PC-3 (cell line): ENCODE measurements at regions not wholly inside any gene's neighbourhood (a gene's known extent, or its start where the extent isn't known, plus 50 kb on each side); places are given as distances from the start of the nearest gene placed in this dataset.

Experiments used
- ATAC-seq: fragments of 200-7000 bp; cut with Tn5 transposase; 2 replicates; pipeline ENCODE4 v1.9.1; 2020; ENCODE audit warnings: mild to moderate bottlenecking, moderate library complexity
- BruUV-seq: library from RNA; stranded (reverse); fragments of 400-500 nt; replicated peaks from 2 replicates; lab custom pipeline; 2021; lab: Mats Ljungman, UMichigan
- CTCF ChIA-PET: fragments of 300-600 bp; sonication (Branson Sonifier 250); formaldehyde crosslinking; loops from one replicate; lab custom pipeline; 2022; ENCODE audit warnings: antibody characterized with exemption; lab: Charles Lee
- POLR2A ChIA-PET: fragments of 300-600 bp; sonication (Branson Sonifier 250); formaldehyde crosslinking; loops from one replicate; lab custom pipeline; 2022; ENCODE audit warnings: antibody characterized with exemption; ENCODE audit not compliant: unreplicated experiment; lab: Charles Lee
- DNase-seq: peaks from one replicate; pipeline ENCODE4 v3.0.0-alpha.2; 2015
- H2AFZ ChIP-seq: fragments of 300-600 bp; sonication (generic); 2 replicates; pipeline ENCODE4 v1.6.0; 2016; ENCODE audit warnings: antibody characterized with exemption, low read length
- H3F3A ChIP-seq: fragments of 300-600 bp; sonication (generic); one replicate; pipeline ENCODE4 v1.6.0; 2017; ENCODE audit warnings: antibody characterized with exemption, low read length, control low read depth, mild to moderate bottlenecking; ENCODE audit not compliant: unreplicated experiment
- H3K27ac ChIP-seq: fragments of 300-600 bp; sonication (generic); 2 replicates; pipeline ENCODE4 v1.5.1; 2016; ENCODE audit warnings: mild to moderate bottlenecking, low read length
- H3K27me3 ChIP-seq: fragments of 300-600 bp; sonication (generic); 2 replicates; pipeline ENCODE4 v1.6.1; 2016; ENCODE audit warnings: low read length, mixed read lengths
- H3K36me3 ChIP-seq: fragments of 300-600 bp; sonication (generic); 2 replicates; pipeline ENCODE4 v1.6.1; 2016; ENCODE audit warnings: low read depth, mixed run types, low read length, mixed read lengths
- H3K4me1 ChIP-seq: fragments of 300-600 bp; sonication (generic); 2 replicates; pipeline ENCODE4 v1.5.1; 2016; ENCODE audit warnings: low read length; ENCODE audit not compliant: insufficient read depth
- H3K4me2 ChIP-seq: fragments of 300-600 bp; sonication (generic); 2 replicates; pipeline ENCODE4 v1.6.0; 2016; ENCODE audit warnings: low read length
- H3K4me3 ChIP-seq: fragments of 300-600 bp; sonication (generic); 2 replicates; pipeline ENCODE4 v1.5.1; 2016; ENCODE audit warnings: mild to moderate bottlenecking, low read length, mixed read lengths
- H3K79me2 ChIP-seq: fragments of 300-600 bp; sonication (generic); 2 replicates; pipeline ENCODE4 v1.6.1; 2017; ENCODE audit warnings: low read length, mixed read lengths
- H3K9ac ChIP-seq: fragments of 300-600 bp; sonication (generic); 2 replicates; pipeline ENCODE4 v1.6.0; 2016; ENCODE audit warnings: mild to moderate bottlenecking, low read length
- H3K9me2 ChIP-seq: fragments of 300-600 bp; sonication (generic); replicated peaks from 2 replicates; pipeline ENCODE4 v1.6.1; 2016; ENCODE audit warnings: mixed run types, low read length, mixed read lengths
- H3K9me3 ChIP-seq: fragments of 300-600 bp; sonication (generic); 2 replicates; pipeline ENCODE4 v1.6.1; 2016; ENCODE audit warnings: low read length, mixed read lengths
- H4K20me1 ChIP-seq: fragments of 300-600 bp; sonication (generic); 2 replicates; pipeline ENCODE4 v1.6.1; 2016; ENCODE audit warnings: low read length, mixed read lengths
- CTCF ChIP-seq: fragments of 300-600 bp; sonication (generic); conservative IDR thresholded peaks from 2 replicates; pipeline ENCODE4 v1.5.1; 2017; ENCODE audit warnings: antibody characterized with exemption, low read depth, mild to moderate bottlenecking, low read length
- EZH2 ChIP-seq: fragments of 300-600 bp; sonication (generic); IDR thresholded peaks from one replicate; pipeline ENCODE4 v1.6.1; 2017; ENCODE audit warnings: antibody characterized with exemption, mild to moderate bottlenecking, low read length; ENCODE audit not compliant: unreplicated experiment
- EZH2phosphoT487 ChIP-seq: fragments of 300-600 bp; sonication (generic); IDR thresholded peaks from 2 replicates; pipeline ENCODE4 v1.6.1; 2018; ENCODE audit warnings: mild to moderate bottlenecking, antibody characterized with exemption, low read length, borderline replicate concordance
- intact Hi-C: fragments of 100-400 bp; cut with micrococcal nuclease; formaldehyde crosslinking; loops from 2 replicates; pipeline ENCODE4 v1.9.0; 2023

GRCh38 chr7:40966693-40967092, 736.2 kb downstream of the INHBA start:
- TF ChIP-seq CTCF (no peak), EZH2 (no peak)
- no peak for ATAC-seq
- no peak overlapping the region for H2AFZ ChIP-seq
- ChIA-PET POLR2A (no interaction called here), CTCF (interaction anchor here (0.6 kb wide), 1 partner anchor 133 kb away, joined by 3 read pairs; no protein-coding TSS in a partner anchor)
- intact Hi-C loops = no loop called here
- no peaks in the 10 kb centered on the region for H3K79me2 ChIP-seq
- H3K9me3 ChIP-seq = no peaks in the 10 kb centered on the region
- H3K9ac ChIP-seq = no peak overlapping the region
- H3K4me1 ChIP-seq = no peaks in the 10 kb centered on the region
- H3K36me3 ChIP-seq = no peaks in the 10 kb centered on the region
- DNase-seq = no peak
- no peaks in the 10 kb centered on the region for H3K27me3 ChIP-seq
- no peak overlapping the region for H3K27ac ChIP-seq
- H4K20me1 ChIP-seq = no peaks in the 10 kb centered on the region
- H3K4me3 ChIP-seq = no peak overlapping the region
- no peaks in the 10 kb centered on the region for H3F3A ChIP-seq
- H3K4me2 ChIP-seq = no peak overlapping the region
- H3K9me2 ChIP-seq = no peaks in the 10 kb centered on the region
- no TSS peak for BruUV-seq

GRCh38 chr7:40965774-40966173, 737.1 kb downstream of the INHBA start:
- Histone ChIP-seq H3F3A (no peaks in the 10 kb centered on the region), H3K27ac (no peak overlapping the region), H3K4me3 (no peak overlapping the region), H3K36me3 (no peaks in the 10 kb centered on the region), H3K9ac (no peak overlapping the region), H3K4me2 (no peak overlapping the region), H3K9me3 (no peaks in the 10 kb centered on the region), H3K4me1 (no peaks in the 10 kb centered on the region), H2AFZ (no peak overlapping the region), H3K27me3 (no peaks in the 10 kb centered on the region), H4K20me1 (no peaks in the 10 kb centered on the region), H3K79me2 (no peaks in the 10 kb centered on the region), H3K9me2 (no peaks in the 10 kb centered on the region)
- POLR2A ChIA-PET = no interaction called here
- CTCF ChIA-PET = no interaction called here
- no peak for ATAC-seq
- TF ChIP-seq CTCF (no peak), EZH2phosphoT487 (no peak), EZH2 (no peak)
- no TSS peak for BruUV-seq
- intact Hi-C loops = no loop called here
- no peak for DNase-seq

GRCh38 chr7:40965016-40965415, 737.9 kb downstream of the INHBA start:
- BruUV-seq = no TSS peak
- no peaks in the 10 kb centered on the region for H3K4me1 ChIP-seq
- ATAC-seq (no peak), DNase-seq (no peak)
- H3K36me3 ChIP-seq = no peaks in the 10 kb centered on the region
- H3K9me3 ChIP-seq = no peaks in the 10 kb centered on the region
- H3F3A ChIP-seq = no peaks in the 10 kb centered on the region
- no peaks in the 10 kb centered on the region for H4K20me1 ChIP-seq
- intact Hi-C loops = no loop called here
- CTCF ChIA-PET = no interaction called here
- H3K79me2 ChIP-seq = no peaks in the 10 kb centered on the region
- H2AFZ ChIP-seq = no peak overlapping the region
- H3K4me2 ChIP-seq = no peak overlapping the region
- no peaks in the 10 kb centered on the region for H3K27me3 ChIP-seq
- H3K9me2 ChIP-seq = no peaks in the 10 kb centered on the region
- POLR2A ChIA-PET = no interaction called here
- H3K27ac ChIP-seq = no peak overlapping the region
- H3K9ac ChIP-seq = no peak overlapping the region
- TF ChIP-seq CTCF (no peak), EZH2 (no peak), EZH2phosphoT487 (no peak)
- H3K4me3 ChIP-seq = no peak overlapping the region
